ENCODE measurements at regions not wholly inside any gene's neighbourhood (a gene's known extent, or its start where the extent isn't known, plus 50 kb on each side); places are given as distances from the start of the nearest gene placed in this dataset.

GRCh38 chr5:17439956-17440355, 58.1 kb upstream of the TAF11L2 start:
- H2AK9ac ChIP-seq (replicated peaks; ENCODE audit: low read depth, low read length, poor library complexity) = no peak overlapping the region
- no peak overlapping the region for H3K14ac ChIP-seq (replicated peaks; ENCODE audit: low read depth, low read length)
- H3K56ac ChIP-seq (ENCODE audit: extremely low read depth, insufficient read depth, low read length) = no peak overlapping the region
- no peak overlapping the region for H4K8ac ChIP-seq (ENCODE audit: low read depth in 2 of 2, low read length in 2 of 2)
- H3K36me3 ChIP-seq (ENCODE audit: control insufficient read depth, insufficient read depth, low read length) = no peaks in the 10 kb centered on the region
- DNase-seq = no peak
- intact Hi-C loops (cut with micrococcal nuclease) (loop anchor here (5.0 kb wide), 1 partner anchor 223 kb away; the partner anchor contains the start of gene BASP1), in situ Hi-C loops (cut with MboI; ENCODE audit: low sequenced_read_pairs) (no loop called here), dilution Hi-C loops (cut with HindIII; ENCODE audit: low sequenced_read_pairs, unreplicated experiment) (no loop called here)
- H3K79me1 ChIP-seq (ENCODE audit: low read depth in 1 of 2, low read length in 2 of 2) = no peaks in the 10 kb centered on the region
- no peak overlapping the region for H2BK15ac ChIP-seq (ENCODE audit: low read depth, low read length)
- no peak overlapping the region for H2BK120ac ChIP-seq (ENCODE audit: low read depth, low read length)
- no peak overlapping the region for H3K9ac ChIP-seq (ENCODE audit: low read depth, low read length)
- no peaks in the 10 kb centered on the region for H4K20me1 ChIP-seq (ENCODE audit: insufficient read depth, low read length)
- ATAC-seq (ENCODE audit: low read depth) = no peak
- no peaks in the 10 kb centered on the region for H3K27me3 ChIP-seq (ENCODE audit: control insufficient read depth, insufficient read depth, low read length)
- H3K9me1 ChIP-seq (ENCODE audit: insufficient read depth, low read length) = no peaks in the 10 kb centered on the region
- no peak overlapping the region for H2BK5ac ChIP-seq (ENCODE audit: low read depth, low read length, poor library complexity, severe bottlenecking)
- H3K18ac ChIP-seq (ENCODE audit: low read depth, low read length) = no peak overlapping the region
- H3K4me3 ChIP-seq (ENCODE audit: insufficient read depth, low read depth, low read length) = no peak overlapping the region
- H4K91ac ChIP-seq (ENCODE audit: insufficient read depth, low read depth, low read length) = no peak overlapping the region
- ChIA-PET CTCF (interaction anchor here (1.0 kb wide), 1 partner anchor 224 kb away, joined by 3 read pairs; no protein-coding TSS in a partner anchor), POLR2A (ENCODE audit: unreplicated experiment) (no interaction called here)
- H3K4me1 ChIP-seq (ENCODE audit: control insufficient read depth, insufficient read depth, low read length) = peaks cover 4% of the 10 kb centered on the region; the same call in 1 of the 2 replicates
- H3K27ac ChIP-seq (ENCODE audit: insufficient read depth, low read length) = no peak overlapping the region
- TF ChIP-seq RFX5 (IDR thresholded peaks at IDR 0.05; ENCODE audit: low read depth, low read length) (no peak), NFE2L2 (IDR thresholded peaks at IDR 0.05; ENCODE audit: low read depth, low read length) (no peak), BHLHE40 (IDR thresholded peaks at IDR 0.05; ENCODE audit: low read depth, low read length) (no peak), ELK1 (IDR thresholded peaks at IDR 0.05; ENCODE audit: borderline replicate concordance, low read depth, low read length) (no peak), CHD1 (IDR thresholded peaks at IDR 0.05; ENCODE audit: low read depth, low read length) (no peak), RCOR1 (IDR thresholded peaks at IDR 0.05; ENCODE audit: insufficient replicate concordance, low read length) (no peak), MAZ (IDR thresholded peaks at IDR 0.05; ENCODE audit: borderline replicate concordance, low read depth, low read length) (no peak)
- no peak overlapping the region for H2AK5ac ChIP-seq (ENCODE audit: low read depth, low read length)
- no peak overlapping the region for H2BK20ac ChIP-seq (ENCODE audit: low read depth, low read length)
- H3K4me2 ChIP-seq (ENCODE audit: low read depth, low read length) = no peak overlapping the region
- H2AFZ ChIP-seq (replicated peaks; ENCODE audit: low read length, poor library complexity) = no peak overlapping the region
- H4K5ac ChIP-seq (ENCODE audit: low read depth, low read length) = no peak overlapping the region
- BruUV-seq (replicated peaks) = no TSS peak
- H3K4ac ChIP-seq (ENCODE audit: low read depth, low read length) = no peak overlapping the region
- no peaks in the 10 kb centered on the region for H3K9me3 ChIP-seq (ENCODE audit: control insufficient read depth, insufficient read depth, low read length)
- no peak overlapping the region for H3K23ac ChIP-seq (ENCODE audit: low read depth, low read length)

Measured in IMR-90 (cell line).